SK-N-SH (cell line): ENCODE measurements at regions not wholly inside any gene's neighbourhood (a gene's known extent, or its start where the extent isn't known, plus 50 kb on each side); places are given as distances from the start of the nearest gene placed in this dataset.
A peak's percentile ranks its signal among the peaks of the same experiment; 100 is the strongest.

Source experiments
- CTCF ChIA-PET: fragments of 300-600, 350-600 bp; formaldehyde crosslinking; extraction: SDS; loops from one replicate; lab custom pipeline; 2021; lab: Yijun Ruan, JAX
- POLR2A ChIA-PET: fragments of 350-600 bp; sonication (Branson Sonifier 250); formaldehyde crosslinking; extraction: SDS; loops from one replicate; lab custom pipeline; 2020; ENCODE audit warnings: antibody characterized with exemption, inconsistent platforms; lab: Yijun Ruan, JAX
- DNase-seq: peaks from one replicate; pipeline ENCODE4 v3.0.0; 2012
- H2AFZ ChIP-seq: fragments of 200-600 bp; sonication (generic); 2 replicates; pipeline ENCODE4 v1.8.1; 2016; ENCODE audit warnings: antibody characterized with exemption, mild to moderate bottlenecking, low read depth
- H3F3A ChIP-seq: fragments of 200-600 bp; sonication (generic); replicated peaks from 2 replicates; pipeline ENCODE3; 2016; ENCODE audit warnings: antibody characterized with exemption, mild to moderate bottlenecking; ENCODE audit not compliant: insufficient read depth
- H3K27ac ChIP-seq, 2 experiments: fragments of 200-500 bp in 1 of 2; fragments of 200-600 bp in 1 of 2; sonication (Bioruptor generic) in 1 of 2; sonication (generic), shearing (Covaris generic) in 1 of 2; 2 replicates each; pipeline versions ENCODE4 v1.5.1 to v1.6.1; 2014 to 2016; ENCODE audit warnings: low read depth in 2 of 2, inconsistent platforms in 1 of 2, low read length in 1 of 2, mild to moderate bottlenecking in 1 of 2, mixed read lengths in 1 of 2
- H3K27me3 ChIP-seq: fragments of 200-600 bp; sonication (generic), shearing (Covaris generic); 2 replicates; pipeline ENCODE4 v1.6.1; 2016; ENCODE audit warnings: mixed run types; ENCODE audit not compliant: insufficient read depth
- H3K36me3 ChIP-seq, 2 experiments: fragments of 200-500 bp in 1 of 2; fragments of 200-600 bp in 1 of 2; sonication (Bioruptor generic) in 1 of 2; sonication (generic) in 1 of 2; replicated peaks in 1 of 2; 2 replicates each; pipeline versions ENCODE3 to v1.5.1; 2014 to 2016; ENCODE audit warnings: low read length in 1 of 2, mild to moderate bottlenecking in 1 of 2; ENCODE audit not compliant: insufficient read depth in 2 of 2, control insufficient read depth in 1 of 2
- H3K4me1 ChIP-seq, 2 experiments: fragments of 200-500 bp in 1 of 2; fragments of 200-600 bp in 1 of 2; sonication (Bioruptor generic) in 1 of 2; sonication (generic), shearing (Covaris generic) in 1 of 2; 2 replicates each; pipeline versions ENCODE4 v1.5.1 to v1.6.1; 2014 to 2016; ENCODE audit warnings: low read depth in 1 of 2, low read length in 1 of 2, mixed run types in 1 of 2; ENCODE audit not compliant: insufficient read depth in 2 of 2, control insufficient read depth in 1 of 2
- H3K4me2 ChIP-seq: fragments of 200-600 bp; sonication (generic), shearing (Covaris generic); 2 replicates; pipeline ENCODE4 v1.6.1; 2017; ENCODE audit warnings: mixed run types
- H3K4me3 ChIP-seq, 2 experiments: fragments of 200-500 bp in 1 of 2; fragments of 200-600 bp in 1 of 2; sonication (Bioruptor generic) in 1 of 2; sonication (generic), shearing (Covaris generic) in 1 of 2; 2 replicates each; pipeline versions ENCODE4 v1.5.1 to v1.8.1; 2014 to 2016; ENCODE audit warnings: low read depth in 2 of 2, inconsistent platforms in 1 of 2, low read length in 1 of 2, mild to moderate bottlenecking in 1 of 2, mixed read lengths in 1 of 2, moderate library complexity in 1 of 2
- H3K79me2 ChIP-seq: fragments of 200-600 bp; sonication (generic); 2 replicates; pipeline ENCODE4 v1.8.1; 2017; ENCODE audit warnings: mild to moderate bottlenecking; ENCODE audit not compliant: insufficient read depth
- H3K9ac ChIP-seq: fragments of 200-600 bp; sonication (generic); 2 replicates; pipeline ENCODE4 v1.6.1; 2017; ENCODE audit warnings: mixed run types
- H3K9me2 ChIP-seq: fragments of 200-600 bp; sonication (generic); 2 replicates; pipeline ENCODE4 v1.6.1; 2017; ENCODE audit warnings: mixed run types
- H3K9me3 ChIP-seq: fragments of 200-600 bp; sonication (generic); 2 replicates; pipeline ENCODE4 v1.6.1; 2017; ENCODE audit warnings: mixed run types, mild to moderate bottlenecking, moderate library complexity
- H4K20me1 ChIP-seq: fragments of 200-600 bp; sonication (generic); 2 replicates; pipeline ENCODE4 v1.6.1; 2017; ENCODE audit warnings: mild to moderate bottlenecking, mixed run types; ENCODE audit not compliant: insufficient read depth
- CHD2 ChIP-seq: fragments of 150-350 bp; IDR thresholded peaks from 2 replicates; pipeline ENCODE4 v1.6.1; 2018; ENCODE audit warnings: low read length; ENCODE audit not compliant: partially characterized antibody
- EP300 ChIP-seq, 2 experiments: IDR thresholded peaks; 2 replicates each; pipeline versions ENCODE4 v1.4.0 to v1.6.1; 2012; ENCODE audit warnings: borderline replicate concordance in 1 of 2, low read depth in 1 of 2, low read length in 1 of 2
- FOSL2 ChIP-seq: IDR thresholded peaks from 2 replicates; pipeline ENCODE4 v1.4.0; 2012; ENCODE audit warnings: low read depth, mild to moderate bottlenecking, moderate library complexity, borderline replicate concordance
- FOXM1 ChIP-seq: IDR thresholded peaks from 2 replicates; pipeline ENCODE4 v1.4.0; 2012; ENCODE audit warnings: low read depth, mild to moderate bottlenecking
- GABPA ChIP-seq: IDR thresholded peaks from 2 replicates; pipeline ENCODE4 v1.4.0; 2012; ENCODE audit warnings: low read depth, mild to moderate bottlenecking
- MXI1 ChIP-seq: IDR thresholded peaks from 2 replicates; pipeline ENCODE4 v1.6.1; 2012; ENCODE audit warnings: mild to moderate bottlenecking, low read depth, low read length, improper control_type of control experiment
- NRF1 ChIP-seq: IDR thresholded peaks from 2 replicates; pipeline ENCODE4 v1.6.1; 2012; ENCODE audit warnings: low read depth, mild to moderate bottlenecking, low read length
- RAD21 ChIP-seq: IDR thresholded peaks from 2 replicates; pipeline ENCODE4 v1.6.1; 2012; ENCODE audit warnings: mild to moderate bottlenecking, low read length
- REST ChIP-seq: IDR thresholded peaks from 2 replicates; pipeline ENCODE4 v1.6.1; 2012; ENCODE audit warnings: mild to moderate bottlenecking, low read depth, low read length, moderate library complexity
- RFX5 ChIP-seq: IDR thresholded peaks from 2 replicates; pipeline ENCODE4 v1.6.1; 2012; ENCODE audit warnings: mild to moderate bottlenecking, improper control_type of control experiment, low read length
- SMC3 ChIP-seq: IDR thresholded peaks from 2 replicates; pipeline ENCODE4 v1.6.1; 2012; ENCODE audit warnings: low read depth, low read length, improper control_type of control experiment
- TAF1 ChIP-seq: IDR thresholded peaks from 2 replicates; pipeline ENCODE4 v1.6.1; 2012; ENCODE audit warnings: low read depth, mild to moderate bottlenecking, low read length, moderate library complexity, borderline replicate concordance
- TCF12 ChIP-seq: IDR thresholded peaks from 2 replicates; pipeline ENCODE4 v1.4.0; 2012
- USF1 ChIP-seq: IDR thresholded peaks from 2 replicates; pipeline ENCODE4 v1.4.0; 2012; ENCODE audit warnings: low read depth, borderline replicate concordance
- ZBTB33 ChIP-seq: IDR thresholded peaks from 2 replicates; pipeline ENCODE4 v1.4.0; 2012; ENCODE audit warnings: low read depth, borderline replicate concordance
- WGBS: methylation state at CpG from one replicate; pipeline ENCODE4 v1.1.6; 2017; ENCODE audit warnings: low lambda C conversion rate; 5-methylcytosine and 5-hydroxymethylcytosine counted together
- TF ChIP-seq, protein P1 (sequence below): fragments of 150-350 bp; IDR thresholded peaks from 2 replicates; pipeline ENCODE4 v1.6.1; 2016; ENCODE audit warnings: mild to moderate bottlenecking, low read depth, low read length

- no peak for TF ChIP-seq REST
These were observed 135.4 kb upstream of the GPR12 start (continued) for GRCh38 chr13:26895808-26896466.

- Histone ChIP-seq H3K27me3 (no peaks in the 10 kb centered on the region), H3K36me3 (no peaks in the 10 kb centered on the region), H2AFZ (0 out of 2 replicates have a peak overlapping the region, but pooled peaks have one; percentile 56), H3K9me2 (no peaks in the 10 kb centered on the region), H3K4me1 (peaks cover 0 to 26% of the 10 kb centered on the region in 2 experiments; a peak in 1 of 4 replicates), H3K27ac (no peak overlapping the region), H4K20me1 (no peaks in the 10 kb centered on the region), H3K79me2 (no peaks in the 10 kb centered on the region), H3K9ac (no peak overlapping the region), H3K4me2 (no peak overlapping the region), H3F3A (no peaks in the 10 kb centered on the region), H3K4me3 (no peak overlapping the region)
- CTCF ChIA-PET: interaction anchor here (0.6 to 1.5 kb wide), 2 partner anchors 23 to 52 kb away, joined by 3 to 6 read pairs; no protein-coding TSS in a partner anchor
- no peak for DNase-seq
- WGBS: 59% methylated on average over 20 of the region's 24 CpGs
- no peak for TF ChIP-seq FOSL2
- TF ChIP-seq GABPA: no peak
- no peak for TF ChIP-seq TCF12
- no peak for TF ChIP-seq RAD21
- TF ChIP-seq RFX5: no peak
- TF ChIP-seq, all 33 proteins: peak for 0
- no peaks in the 10 kb centered on the region for H3K9me3 ChIP-seq
- POLR2A ChIA-PET: no interaction called here
These were observed 134.7 kb upstream of the GPR12 start for GRCh38 chr13:26895081-26895807.

DNA sequence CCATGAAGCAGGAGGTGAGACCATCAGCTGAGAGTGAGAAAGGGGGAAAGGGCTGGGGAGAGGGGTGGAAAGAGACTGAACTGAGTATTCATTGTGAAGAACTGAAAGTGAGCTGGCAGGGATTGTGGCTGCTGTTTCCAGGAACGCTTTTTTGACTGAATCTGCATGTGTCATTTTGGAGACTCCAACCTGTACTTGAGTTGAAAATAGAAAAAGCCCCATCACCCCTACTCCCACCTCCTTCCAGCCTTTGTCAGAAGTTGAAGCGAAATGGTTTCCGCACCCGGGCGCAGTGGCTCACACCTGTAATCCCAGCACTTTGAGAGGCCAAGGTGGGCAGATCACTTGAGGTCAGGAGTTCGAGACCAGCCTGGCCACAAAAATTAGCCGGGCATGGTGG lies 128.0 kb upstream of the GPR12 start:
- Histone ChIP-seq H2AFZ (no peak overlapping the region), H3F3A (no peaks in the 10 kb centered on the region), H3K79me2 (no peaks in the 10 kb centered on the region), H3K4me2 (no peak overlapping the region), H3K36me3 (no peaks in the 10 kb centered on the region), H3K27me3 (no peaks in the 10 kb centered on the region), H3K9me3 (no peaks in the 10 kb centered on the region), H3K9me2 (no peaks in the 10 kb centered on the region), H3K4me3 (no peak overlapping the region), H4K20me1 (no peaks in the 10 kb centered on the region), H3K27ac (no peak overlapping the region), H3K9ac (no peak overlapping the region), H3K4me1 (no peaks in the 10 kb centered on the region)
- ChIA-PET CTCF (interaction anchor here (1.0 to 5.6 kb wide), 5 partner anchors 10 to 180 kb away, joined by 3 to 54 read pairs (median 3); no protein-coding TSS in a partner anchor), POLR2A (no interaction called here)
- no peak for DNase-seq
- WGBS: 24% methylated on average over 4 of the region's 7 CpGs
- no peak for TF ChIP-seq NRF1
- TF ChIP-seq TAF1: no peak
- TF ChIP-seq USF1: no peak
- no peak for TF ChIP-seq FOXM1
- no peak for TF ChIP-seq EP300 (IDR thresholded peaks at IDR 0.05; ENCODE audit: borderline replicate concordance in 1 of 2, low read depth in 1 of 2, low read length in 1 of 2)
- no peak for TF ChIP-seq SMC3
- TF ChIP-seq CHD2: no peak
- TF ChIP-seq MXI1: no peak
- TF ChIP-seq, protein P1, sequence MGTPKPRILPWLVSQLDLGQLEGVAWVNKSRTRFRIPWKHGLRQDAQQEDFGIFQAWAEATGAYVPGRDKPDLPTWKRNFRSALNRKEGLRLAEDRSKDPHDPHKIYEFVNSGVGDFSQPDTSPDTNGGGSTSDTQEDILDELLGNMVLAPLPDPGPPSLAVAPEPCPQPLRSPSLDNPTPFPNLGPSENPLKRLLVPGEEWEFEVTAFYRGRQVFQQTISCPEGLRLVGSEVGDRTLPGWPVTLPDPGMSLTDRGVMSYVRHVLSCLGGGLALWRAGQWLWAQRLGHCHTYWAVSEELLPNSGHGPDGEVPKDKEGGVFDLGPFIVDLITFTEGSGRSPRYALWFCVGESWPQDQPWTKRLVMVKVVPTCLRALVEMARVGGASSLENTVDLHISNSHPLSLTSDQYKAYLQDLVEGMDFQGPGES: no peak
- TF ChIP-seq TCF12: no peak
- TF ChIP-seq RAD21: no peak
- TF ChIP-seq FOSL2: no peak
- no peak for TF ChIP-seq ZBTB33
